Type B pancreatic cell (in vitro differentiated cells): ENCODE measurements at regions not wholly inside any gene's neighbourhood (a gene's known extent, or its start where the extent isn't known, plus 50 kb on each side); places are given as distances from the start of the nearest gene placed in this dataset.

ENCODE experiments used
- DNase-seq: peaks from one replicate; pipeline ENCODE4 v3.0.0; 2021; ENCODE audit warnings: mixed read lengths; ENCODE audit not compliant: unreplicated experiment; ENCODE audit errors: extremely low spot score
- H3K27ac Mint-ChIP-seq: 2 replicates; pipeline ENCODE4 v1.8.0; 2021; ENCODE audit warnings: mild to moderate bottlenecking, mixed read lengths
- H3K27me3 Mint-ChIP-seq: 2 replicates; pipeline ENCODE4 v1.8.0; 2021; ENCODE audit warnings: mixed read lengths
- H3K36me3 Mint-ChIP-seq: 2 replicates; pipeline ENCODE4 v1.8.0; 2021; ENCODE audit warnings: mixed read lengths
- H3K4me1 Mint-ChIP-seq: one replicate; pipeline ENCODE4 v1.8.0; 2021; ENCODE audit warnings: mixed read lengths; ENCODE audit not compliant: unreplicated experiment
- H3K4me3 Mint-ChIP-seq: 2 replicates; pipeline ENCODE4 v1.8.0; 2021; ENCODE audit warnings: mild to moderate bottlenecking, mixed read lengths
- H3K9me3 Mint-ChIP-seq: 2 replicates; pipeline ENCODE4 v1.8.0; 2021; ENCODE audit warnings: mixed read lengths
- CTCF ChIP-seq: fragments of 200-600 bp; sonication (generic); conservative IDR thresholded peaks from 2 replicates; pipeline ENCODE4 v1.5.0; 2021; ENCODE audit warnings: antibody characterized with exemption, mild to moderate bottlenecking

DNA sequence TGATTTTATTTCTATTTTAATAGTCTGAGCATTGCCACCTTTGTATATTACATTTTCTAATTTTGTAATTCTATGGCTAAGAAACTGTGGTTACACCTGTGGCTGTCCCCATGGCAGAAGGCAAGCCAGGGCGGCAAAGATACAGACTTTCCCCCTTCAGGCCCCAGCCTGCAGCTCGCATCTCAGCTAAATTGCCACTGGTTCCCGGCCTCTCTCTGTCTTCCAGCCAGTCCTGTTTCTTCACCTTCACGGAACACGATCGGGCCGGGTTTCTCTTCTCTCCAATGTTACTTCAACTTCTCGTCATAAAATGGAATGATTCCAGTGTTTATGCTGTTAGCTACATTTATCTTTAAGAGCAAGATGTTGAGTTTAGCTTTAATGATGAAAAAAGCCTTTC, 124.5 kb upstream of the ZNF507 start:
- H3K4me3 Mint-ChIP-seq, result no peak overlapping the region
- peaks cover 44% of the 10 kb centered on the region for H3K27me3 Mint-ChIP-seq
- DNase-seq, result peak; percentile 29
- no peaks in the 10 kb centered on the region for H3K36me3 Mint-ChIP-seq
- no peak overlapping the region for H3K27ac Mint-ChIP-seq
- no peaks in the 10 kb centered on the region for H3K9me3 Mint-ChIP-seq
- peaks cover 9% of the 10 kb centered on the region for H3K4me1 Mint-ChIP-seq
- no peak for TF ChIP-seq CTCF

- peaks cover 9% of the 10 kb centered on the region for H3K4me1 Mint-ChIP-seq
- no peak for TF ChIP-seq CTCF
- H3K36me3 Mint-ChIP-seq, result no peaks in the 10 kb centered on the region
- peaks cover 50% of the 10 kb centered on the region for H3K27me3 Mint-ChIP-seq
- H3K27ac Mint-ChIP-seq, result no peak overlapping the region
- H3K4me3 Mint-ChIP-seq, result no peak overlapping the region
- no peak for DNase-seq
- no peaks in the 10 kb centered on the region for H3K9me3 Mint-ChIP-seq
These were observed 122.9 kb upstream of the ZNF507 start for GRCh38 chr19:32222556-32222955.

DNA sequence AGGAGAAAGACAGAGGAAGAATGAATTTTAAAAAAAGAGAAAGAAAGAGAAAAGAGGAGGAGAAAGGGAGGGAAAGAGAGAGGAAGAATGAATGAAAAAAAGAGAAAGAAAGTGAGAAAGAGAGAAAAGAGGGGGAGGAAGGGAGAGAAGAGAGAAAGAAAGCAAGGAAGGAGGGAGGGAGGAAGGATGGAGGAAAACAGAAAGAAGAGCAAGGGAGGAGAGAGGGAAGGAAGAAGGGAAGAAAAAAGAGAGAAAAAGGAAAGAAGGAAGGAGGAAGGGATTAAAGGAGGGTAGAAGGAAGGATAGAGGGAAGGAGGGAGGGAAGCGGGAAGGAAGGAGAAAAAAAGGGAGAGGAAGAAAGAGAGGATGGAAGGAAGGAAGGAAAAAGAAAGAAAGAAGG, 122.3 kb upstream of the ZNF507 start:
- no peak for DNase-seq
- no peaks in the 10 kb centered on the region for H3K36me3 Mint-ChIP-seq
- H3K9me3 Mint-ChIP-seq, result no peaks in the 10 kb centered on the region
- no peak overlapping the region for H3K27ac Mint-ChIP-seq
- H3K4me1 Mint-ChIP-seq, result peaks cover 9% of the 10 kb centered on the region
- TF ChIP-seq CTCF, result no peak
- H3K4me3 Mint-ChIP-seq, result no peak overlapping the region
- peaks cover 56% of the 10 kb centered on the region for H3K27me3 Mint-ChIP-seq

- Mint-ChIP-seq H3K4me3 (no peak overlapping the region), H3K27me3 (peaks cover 55% of the 10 kb centered on the region), H3K36me3 (no peaks in the 10 kb centered on the region)
These were observed 121.6 kb upstream of the ZNF507 start for GRCh38 chr19:32223595-32224370.

DNA sequence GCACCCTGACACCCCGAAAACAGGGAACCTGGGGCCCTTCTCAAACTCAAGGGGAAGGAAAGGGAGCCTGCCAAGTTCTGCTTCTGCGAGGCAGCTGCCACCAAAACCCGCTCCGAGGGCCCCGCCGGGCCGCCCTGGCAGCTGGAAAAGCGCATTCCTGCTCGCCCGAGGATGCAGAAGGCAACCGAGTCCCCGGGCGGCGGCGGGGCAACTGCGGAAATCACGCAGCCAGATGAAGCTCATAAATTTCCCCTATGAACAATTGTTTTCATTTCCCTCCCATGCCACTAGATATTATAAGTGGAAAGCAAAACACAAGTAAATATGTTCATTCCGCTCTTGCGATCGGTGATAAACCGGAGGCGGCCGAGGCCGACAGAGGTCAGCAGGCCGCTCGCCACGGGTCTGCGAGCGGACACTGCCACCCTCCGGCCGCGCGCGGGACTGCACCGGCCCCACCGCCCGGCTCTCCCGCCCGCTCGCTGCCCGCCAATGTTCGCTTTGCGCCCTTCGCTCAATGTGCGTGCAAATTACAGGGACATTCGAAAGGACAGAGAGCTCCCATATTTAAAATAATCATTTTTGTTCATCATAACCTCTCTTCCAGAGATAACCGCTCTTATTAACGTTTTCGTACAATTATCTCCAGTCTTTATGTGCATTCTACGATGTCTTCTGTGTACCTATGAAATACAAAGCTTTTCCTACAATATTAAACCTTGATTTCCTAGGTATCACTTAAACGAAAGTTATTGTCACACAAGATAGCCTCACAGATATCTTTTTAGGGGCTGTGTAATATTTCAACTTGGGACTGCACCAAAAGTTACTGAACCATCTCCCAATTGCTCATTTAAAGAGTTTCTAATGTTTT, 120.8 kb upstream of the ZNF507 start:
- H3K4me3 Mint-ChIP-seq, result peak overlapping the region; percentile 80
- peaks cover 9% of the 10 kb centered on the region for H3K4me1 Mint-ChIP-seq
- TF ChIP-seq CTCF, result peak; percentile 100
- no peaks in the 10 kb centered on the region for H3K9me3 Mint-ChIP-seq
- peak; percentile 81 for DNase-seq
- H3K36me3 Mint-ChIP-seq, result no peaks in the 10 kb centered on the region
- H3K27ac Mint-ChIP-seq, result no peak overlapping the region
- H3K27me3 Mint-ChIP-seq, result peaks cover 56% of the 10 kb centered on the region

More at GRCh38 chr19:32223595-32224370, 121.6 kb upstream of the ZNF507 start:
- Mint-ChIP-seq H3K4me1 (peaks cover 9% of the 10 kb centered on the region), H3K27ac (no peak overlapping the region), H3K9me3 (no peaks in the 10 kb centered on the region)
- no peak for DNase-seq
- no peak for TF ChIP-seq CTCF
